Omental fat pad (tissue), 3 donors: ENCODE measurements at regions not wholly inside any gene's neighbourhood (a gene's known extent, or its start where the extent isn't known, plus 50 kb on each side); places are given as distances from the start of the nearest gene placed in this dataset.

Experiments used
- ATAC-seq: fragments of 150-250 bp; one replicate; pipeline ENCODE4 v1.9.1; 2016; ENCODE audit warnings: mild to moderate bottlenecking, moderate library complexity; ENCODE audit not compliant: low FRiP score
- DNase-seq: peaks from one replicate; pipeline ENCODE4 v3.0.0-alpha.2; 2019; ENCODE audit warnings: low spot score
- CTCF ChIP-seq, 3 donors: fragments of 450-650 bp; IDR thresholded peaks; one replicate each; pipeline ENCODE4 v1.5.1; 2016 to 2017; ENCODE audit warnings: antibody characterized with exemption in 3 of 3, mild to moderate bottlenecking in 3 of 3, moderate library complexity in 2 of 3

- TF ChIP-seq CTCF (IDR thresholded peaks at IDR 0.05): no peak
- no peak for ATAC-seq
- no peak for DNase-seq
Measured at GRCh38 chr2:18927525-18928232, 338.3 kb upstream of the NT5C1B start.

- no peak for ATAC-seq
- TF ChIP-seq CTCF (IDR thresholded peaks at IDR 0.05): no peak
Measured at GRCh38 chr2:18926631-18927524, 337.5 kb upstream of the NT5C1B start.

GRCh38 chr2:18925296-18925695, 335.9 kb upstream of the NT5C1B start:
- DNase-seq (no peak), ATAC-seq (no peak)
- TF ChIP-seq CTCF (IDR thresholded peaks at IDR 0.05): no peak

More at GRCh38 chr2:18926631-18927524, 337.5 kb upstream of the NT5C1B start:
- no peak for DNase-seq

- DNase-seq (no peak), ATAC-seq (no peak)
- no peak for TF ChIP-seq CTCF (IDR thresholded peaks at IDR 0.05)
Measured at GRCh38 chr2:18924886-18925285, 335.5 kb upstream of the NT5C1B start.

- ATAC-seq: no peak
- no peak for TF ChIP-seq CTCF (IDR thresholded peaks at IDR 0.05)
- no peak for DNase-seq
Measured at GRCh38 chr2:18924386-18924785, 335.0 kb upstream of the NT5C1B start.

- TF ChIP-seq CTCF (IDR thresholded peaks at IDR 0.05): no peak
- no peak for ATAC-seq
- no peak for DNase-seq
Measured at GRCh38 chr2:18922276-18922675, 332.9 kb upstream of the NT5C1B start.
